Mesendoderm (in vitro differentiated cells): ENCODE measurements at regions not wholly inside any gene's neighbourhood (a gene's known extent, or its start where the extent isn't known, plus 50 kb on each side); places are given as distances from the start of the nearest gene placed in this dataset.

Experiments
- DNase-seq: peaks from one replicate; pipeline ENCODE4 v3.0.0; 2013
- H2AK5ac ChIP-seq: 2 replicates; pipeline ENCODE4 v1.6.1; 2013; ENCODE audit warnings: low read length, inconsistent platforms
- H2BK120ac ChIP-seq: 2 replicates; pipeline ENCODE4 v1.6.1; 2013; ENCODE audit warnings: low read depth, mild to moderate bottlenecking, low read length, moderate library complexity, mixed read lengths
- H2BK15ac ChIP-seq: replicated peaks from 2 replicates; pipeline ENCODE4 v1.6.1; 2013; ENCODE audit warnings: low read depth, mild to moderate bottlenecking, moderate library complexity
- H2BK5ac ChIP-seq: 2 replicates; pipeline ENCODE4 v1.6.1; 2013; ENCODE audit warnings: low read length, inconsistent platforms
- H3K18ac ChIP-seq: 2 replicates; pipeline ENCODE4 v1.6.1; 2013; ENCODE audit warnings: mild to moderate bottlenecking, low read length, mixed read lengths
- H3K23ac ChIP-seq: one replicate; pipeline ENCODE4 v1.6.1; 2013; ENCODE audit warnings: low read length
- H3K27ac ChIP-seq: 2 replicates; pipeline ENCODE4 v1.5.1; 2013; ENCODE audit warnings: low read depth, mild to moderate bottlenecking, inconsistent platforms, low read length, moderate library complexity
- H3K27me3 ChIP-seq: 2 replicates; pipeline ENCODE4 v1.6.1; 2013; ENCODE audit warnings: low read length, control low read depth, mild to moderate bottlenecking, inconsistent platforms; ENCODE audit not compliant: insufficient read depth, poor library complexity
- H3K36me3 ChIP-seq: 2 replicates; pipeline ENCODE4 v1.6.1; 2013; ENCODE audit warnings: low read length, inconsistent platforms; ENCODE audit not compliant: control insufficient read depth, insufficient read depth
- H3K4ac ChIP-seq: one replicate; pipeline ENCODE4 v1.6.1; 2013; ENCODE audit warnings: low read depth, mild to moderate bottlenecking, low read length, moderate library complexity
- H3K4me1 ChIP-seq: 2 replicates; pipeline ENCODE4 v1.6.1; 2013; ENCODE audit warnings: low read depth, low read length, inconsistent platforms; ENCODE audit not compliant: control insufficient read depth
- H3K4me2 ChIP-seq: 2 replicates; pipeline ENCODE4 v1.6.1; 2013; ENCODE audit warnings: low read length
- H3K4me3 ChIP-seq: 2 replicates; pipeline ENCODE4 v1.5.1; 2013; ENCODE audit warnings: mild to moderate bottlenecking, low read length
- H3K56ac ChIP-seq: one replicate; pipeline ENCODE4 v1.6.1; 2013; ENCODE audit warnings: low read length
- H3K79me1 ChIP-seq: 2 replicates; pipeline ENCODE4 v1.6.1; 2013; ENCODE audit warnings: low read length, inconsistent platforms
- H3K79me2 ChIP-seq: 2 replicates; pipeline ENCODE4 v1.6.1; 2013; ENCODE audit warnings: mild to moderate bottlenecking, low read length; ENCODE audit not compliant: control insufficient read depth, insufficient read depth
- H3K9ac ChIP-seq: 2 replicates; pipeline ENCODE4 v1.6.1; 2013; ENCODE audit warnings: low read length, inconsistent platforms
- H4K5ac ChIP-seq: one replicate; pipeline ENCODE4 v1.6.1; 2013; ENCODE audit warnings: low read length
- H4K8ac ChIP-seq: one replicate; pipeline ENCODE4 v1.6.1; 2013; ENCODE audit warnings: low read depth, mild to moderate bottlenecking, control low read depth, low read length, moderate library complexity
- WGBS: extraction: QIAGEN DNeasy Blood & Tissue Kit; methylation state at CpG from one replicate; pipeline ENCODE4 v1.1.7; 2013; ENCODE audit warnings: low lambda C conversion rate, missing lambda C conversion rate; ENCODE audit not compliant: insufficient coverage; ENCODE audit errors: extremely low coverage; 5-methylcytosine and 5-hydroxymethylcytosine counted together

DNA sequence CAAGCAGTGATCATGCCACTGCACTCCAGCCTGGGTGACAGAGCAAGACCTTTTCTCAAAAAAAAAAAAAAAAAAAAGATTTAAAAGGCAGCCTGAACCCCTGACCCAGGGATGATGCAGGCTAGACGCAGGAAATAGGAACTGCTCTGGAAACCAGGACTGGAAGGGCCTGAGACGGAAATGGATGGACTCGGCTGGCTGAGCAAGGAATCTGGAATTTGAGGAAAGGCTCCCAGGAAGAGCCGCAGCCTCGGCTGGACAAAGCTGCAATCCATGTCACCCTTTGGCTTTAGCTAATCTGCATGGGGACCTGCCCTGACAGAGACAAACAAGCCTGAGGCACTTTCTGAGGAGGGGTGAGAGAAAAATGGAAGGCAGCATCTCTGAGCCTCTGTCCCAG, 55.0 kb upstream of the DAPL1 start:
- H3K18ac ChIP-seq, result no peak overlapping the region
- H2BK5ac ChIP-seq, result no peak overlapping the region
- no peaks in the 10 kb centered on the region for H3K79me2 ChIP-seq
- H3K4me2 ChIP-seq, result no peak overlapping the region
- H3K9ac ChIP-seq, result no peak overlapping the region
- H3K27me3 ChIP-seq, result no peaks in the 10 kb centered on the region
- no CpG with 5 or more reads among the region's 5 CpGs for WGBS
- no peak overlapping the region for H3K4ac ChIP-seq
- no peak overlapping the region for H3K56ac ChIP-seq
- no peak overlapping the region for H4K8ac ChIP-seq
- H2BK15ac ChIP-seq, result no peak overlapping the region
- H3K23ac ChIP-seq, result no peak overlapping the region
- no peak overlapping the region for H2BK120ac ChIP-seq
- H3K79me1 ChIP-seq, result no peaks in the 10 kb centered on the region
- DNase-seq, result no peak
- no peaks in the 10 kb centered on the region for H3K4me1 ChIP-seq
- H3K27ac ChIP-seq, result no peak overlapping the region
- no peak overlapping the region for H3K4me3 ChIP-seq
- H3K36me3 ChIP-seq, result no peaks in the 10 kb centered on the region
- H2AK5ac ChIP-seq, result no peak overlapping the region
- no peak overlapping the region for H4K5ac ChIP-seq

DNA sequence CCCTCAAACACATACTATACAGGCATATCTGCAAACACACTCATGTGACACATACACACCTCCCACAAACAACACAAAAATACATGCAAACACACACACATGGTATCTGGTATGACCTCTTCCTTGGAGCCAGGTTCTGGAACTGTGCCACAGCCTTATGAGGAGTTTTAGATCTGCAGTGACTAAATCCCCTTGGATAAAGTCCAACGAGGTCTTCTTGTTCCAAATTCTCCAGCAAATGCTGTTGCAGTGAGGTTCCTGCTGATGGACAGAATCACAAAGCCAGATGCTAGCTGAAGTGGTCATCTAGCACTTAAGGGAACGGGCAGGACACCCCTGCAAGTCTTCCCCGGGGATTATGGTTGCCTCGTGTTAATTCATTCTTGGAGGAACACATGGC, 54.5 kb upstream of the DAPL1 start:
- WGBS, result no CpG with 5 or more reads among the region's 4 CpGs
- H3K23ac ChIP-seq, result no peak overlapping the region

DNA sequence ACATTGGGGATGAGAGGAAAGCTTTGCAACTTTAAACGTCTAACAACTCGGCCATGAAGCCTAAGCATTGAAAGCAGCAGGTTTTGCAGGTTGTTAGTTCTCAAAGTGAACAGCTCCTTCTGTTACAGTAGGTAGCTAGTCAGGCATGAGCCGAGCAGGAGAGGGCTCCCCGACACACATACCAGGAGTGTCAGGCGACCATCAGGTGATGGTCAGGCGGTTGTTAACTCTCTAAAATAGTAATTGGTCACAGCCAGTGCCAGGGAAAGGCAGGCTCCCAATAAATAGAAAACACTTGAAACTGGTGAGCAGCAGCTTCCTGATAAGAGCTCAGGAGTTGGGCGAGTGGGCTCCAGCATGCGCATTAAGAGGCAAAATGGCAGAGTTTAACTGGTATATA, 53.5 kb upstream of the DAPL1 start:
- H3K27me3 ChIP-seq, result no peaks in the 10 kb centered on the region
- H3K4me2 ChIP-seq, result no peak overlapping the region
- no CpG with 5 or more reads among the region's 8 CpGs for WGBS
- no peak overlapping the region for H3K27ac ChIP-seq
- H3K4me3 ChIP-seq, result no peak overlapping the region
- no peak overlapping the region for H3K9ac ChIP-seq
- H3K4me1 ChIP-seq, result no peaks in the 10 kb centered on the region
- H3K18ac ChIP-seq, result no peak overlapping the region
- H3K56ac ChIP-seq, result no peak overlapping the region
- no peak for DNase-seq
- H3K79me2 ChIP-seq, result no peaks in the 10 kb centered on the region
- H3K79me1 ChIP-seq, result no peaks in the 10 kb centered on the region
- H4K8ac ChIP-seq, result no peak overlapping the region
- H2BK5ac ChIP-seq, result no peak overlapping the region
- no peak overlapping the region for H2BK15ac ChIP-seq
- no peak overlapping the region for H2BK120ac ChIP-seq
- H3K36me3 ChIP-seq, result no peaks in the 10 kb centered on the region
- H3K4ac ChIP-seq, result no peak overlapping the region
- no peak overlapping the region for H4K5ac ChIP-seq
- no peak overlapping the region for H2AK5ac ChIP-seq
- H3K23ac ChIP-seq, result no peak overlapping the region

More for the DNA sequence above, 54.5 kb upstream of the DAPL1 start:
- Histone ChIP-seq H3K4me2 (no peak overlapping the region), H3K4ac (no peak overlapping the region), H2AK5ac (no peak overlapping the region), H2BK5ac (no peak overlapping the region), H3K79me1 (no peaks in the 10 kb centered on the region), H4K5ac (no peak overlapping the region), H3K4me3 (no peak overlapping the region), H3K27ac (no peak overlapping the region), H2BK15ac (no peak overlapping the region), H3K4me1 (no peaks in the 10 kb centered on the region), H2BK120ac (no peak overlapping the region), H3K9ac (no peak overlapping the region), H3K56ac (no peak overlapping the region), H3K36me3 (no peaks in the 10 kb centered on the region), H4K8ac (no peak overlapping the region), H3K79me2 (no peaks in the 10 kb centered on the region), H3K27me3 (no peaks in the 10 kb centered on the region), H3K18ac (no peak overlapping the region)
- no peak for DNase-seq

DNA sequence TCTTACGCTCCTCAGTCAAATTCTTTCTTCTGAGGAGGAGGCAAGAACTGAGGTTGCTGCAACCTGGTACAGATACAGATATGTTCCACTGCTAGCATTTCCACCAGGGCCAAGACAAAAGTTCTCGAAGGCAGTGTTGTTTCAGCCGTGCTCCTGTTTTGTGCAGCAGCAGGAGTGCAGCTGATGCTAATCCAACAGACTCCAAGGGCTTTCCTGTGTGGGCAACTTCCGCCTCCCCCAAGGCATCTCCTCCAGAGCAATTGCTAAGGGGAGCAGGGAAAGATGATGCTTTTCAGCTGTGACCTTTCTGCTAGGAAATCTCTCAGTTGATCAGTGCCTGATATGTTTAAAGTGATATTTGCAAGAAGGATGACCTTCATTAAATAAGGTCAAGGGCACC, 52.6 kb upstream of the DAPL1 start:
- Histone ChIP-seq H3K23ac (no peak overlapping the region), H3K79me1 (no peaks in the 10 kb centered on the region), H3K4me3 (no peak overlapping the region), H2AK5ac (no peak overlapping the region), H4K8ac (no peak overlapping the region), H3K27ac (no peak overlapping the region), H3K4me1 (no peaks in the 10 kb centered on the region), H3K4ac (no peak overlapping the region), H3K9ac (no peak overlapping the region), H2BK5ac (no peak overlapping the region), H4K5ac (no peak overlapping the region), H2BK120ac (no peak overlapping the region), H3K79me2 (no peaks in the 10 kb centered on the region), H3K56ac (no peak overlapping the region), H2BK15ac (no peak overlapping the region), H3K18ac (no peak overlapping the region), H3K36me3 (no peaks in the 10 kb centered on the region), H3K4me2 (no peak overlapping the region), H3K27me3 (no peaks in the 10 kb centered on the region)
- no peak for DNase-seq
- WGBS, result no CpG with 5 or more reads among the region's 4 CpGs

DNA sequence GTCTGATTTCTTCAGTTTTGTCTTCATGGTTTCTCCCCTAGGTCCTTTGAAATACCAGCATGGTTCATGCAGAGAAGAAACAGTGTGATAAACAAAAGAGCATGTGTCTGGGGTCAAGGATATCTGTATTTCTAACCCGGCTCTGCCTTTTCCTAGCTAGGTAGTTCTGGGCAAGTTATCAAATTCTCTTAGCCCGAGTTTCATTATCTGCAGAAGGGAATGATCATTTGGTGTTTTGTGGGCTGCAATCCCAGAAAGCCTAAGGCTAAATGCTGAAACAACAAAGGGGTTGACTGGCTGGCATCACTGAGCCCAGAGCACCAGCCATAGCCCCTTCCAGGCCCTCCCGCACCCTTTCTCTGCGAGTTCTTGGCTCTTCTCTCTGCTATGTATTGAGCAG, 51.7 kb upstream of the DAPL1 start:
- H3K9ac ChIP-seq, result no peak overlapping the region
- H4K8ac ChIP-seq, result no peak overlapping the region
- H3K4me3 ChIP-seq, result no peak overlapping the region
- no peak overlapping the region for H3K4ac ChIP-seq
- H3K79me1 ChIP-seq, result no peaks in the 10 kb centered on the region
- no peaks in the 10 kb centered on the region for H3K4me1 ChIP-seq
- no peak overlapping the region for H3K23ac ChIP-seq
- H2BK120ac ChIP-seq, result no peak overlapping the region
- H4K5ac ChIP-seq, result no peak overlapping the region
- H3K79me2 ChIP-seq, result no peaks in the 10 kb centered on the region
- H3K56ac ChIP-seq, result no peak overlapping the region
- no peaks in the 10 kb centered on the region for H3K36me3 ChIP-seq
- WGBS, result no CpG with 5 or more reads among the region's 4 CpGs
- DNase-seq, result no peak
- H3K18ac ChIP-seq, result no peak overlapping the region
- H2AK5ac ChIP-seq, result no peak overlapping the region
- H2BK5ac ChIP-seq, result no peak overlapping the region
- H3K27me3 ChIP-seq, result no peaks in the 10 kb centered on the region
- H3K4me2 ChIP-seq, result no peak overlapping the region
- H2BK15ac ChIP-seq, result no peak overlapping the region
- no peak overlapping the region for H3K27ac ChIP-seq

DNA sequence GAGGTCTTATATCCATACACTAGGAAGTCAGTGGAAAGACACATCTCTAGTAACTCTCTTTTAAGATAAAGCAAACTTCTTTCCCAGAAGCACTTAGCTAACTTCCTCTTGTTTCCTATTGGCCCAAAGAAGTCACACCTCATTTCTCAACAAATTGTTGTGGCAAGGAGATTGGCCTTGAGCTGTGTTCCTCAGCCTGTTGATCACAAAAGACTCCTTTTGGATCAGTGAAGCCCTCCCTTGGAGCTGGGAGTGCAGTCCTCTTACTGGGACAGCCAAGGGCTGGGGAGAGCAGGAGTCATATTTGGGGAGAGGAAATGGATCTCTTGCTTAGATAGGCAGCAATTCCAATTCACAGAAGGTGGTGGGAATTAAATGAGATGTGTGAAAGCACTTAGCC, 51.2 kb upstream of the DAPL1 start:
- Histone ChIP-seq H3K4ac (no peak overlapping the region), H3K79me2 (no peaks in the 10 kb centered on the region), H3K27ac (no peak overlapping the region), H3K9ac (no peak overlapping the region), H3K79me1 (no peaks in the 10 kb centered on the region), H2AK5ac (no peak overlapping the region), H3K23ac (no peak overlapping the region), H3K4me1 (no peaks in the 10 kb centered on the region), H2BK120ac (no peak overlapping the region), H3K27me3 (no peaks in the 10 kb centered on the region), H3K36me3 (no peaks in the 10 kb centered on the region), H3K56ac (no peak overlapping the region), H4K8ac (no peak overlapping the region), H3K4me2 (no peak overlapping the region), H3K18ac (no peak overlapping the region), H3K4me3 (no peak overlapping the region), H2BK5ac (no peak overlapping the region), H4K5ac (no peak overlapping the region), H2BK15ac (no peak overlapping the region)
- DNase-seq, result peak; percentile 51
